Endothelial cell (in vitro differentiated cells): ENCODE measurements at regions not wholly inside any gene's neighbourhood (a gene's known extent, or its start where the extent isn't known, plus 50 kb on each side); places are given as distances from the start of the nearest gene placed in this dataset.

Source experiments
- DNase-seq: peaks from one replicate; pipeline ENCODE4 v3.0.0; 2021; ENCODE audit warnings: low spot score
- H3K27ac Mint-ChIP-seq: one replicate; pipeline ENCODE4 v1.8.0; 2021; ENCODE audit warnings: mixed read lengths, inconsistent platforms; ENCODE audit not compliant: unreplicated experiment
- H3K27me3 Mint-ChIP-seq: one replicate; pipeline ENCODE4 v1.8.0; 2021; ENCODE audit warnings: mild to moderate bottlenecking, moderate library complexity, mixed read lengths, inconsistent platforms; ENCODE audit not compliant: unreplicated experiment
- H3K36me3 Mint-ChIP-seq: one replicate; pipeline ENCODE4 v1.8.0; 2021; ENCODE audit warnings: mild to moderate bottlenecking, low read depth, mixed read lengths, inconsistent platforms; ENCODE audit not compliant: unreplicated experiment
- H3K4me1 Mint-ChIP-seq: one replicate; pipeline ENCODE4 v1.8.0; 2021; ENCODE audit warnings: mild to moderate bottlenecking, mixed read lengths, inconsistent platforms; ENCODE audit not compliant: unreplicated experiment
- H3K4me3 Mint-ChIP-seq: one replicate; pipeline ENCODE4 v1.8.0; 2021; ENCODE audit warnings: mild to moderate bottlenecking, mixed read lengths, inconsistent platforms; ENCODE audit not compliant: unreplicated experiment
- H3K9me3 Mint-ChIP-seq: one replicate; pipeline ENCODE4 v1.8.0; 2021; ENCODE audit warnings: mixed read lengths, inconsistent platforms; ENCODE audit not compliant: unreplicated experiment
- CTCF ChIP-seq: fragments of 200-600 bp; sonication (generic); IDR thresholded peaks from one replicate; pipeline ENCODE4 v1.5.0; 2021; ENCODE audit warnings: antibody characterized with exemption; ENCODE audit not compliant: unreplicated experiment

GRCh38 chr5:117473165-117473564 is 898.5 kb upstream of the SEMA6A start:
- no peaks in the 10 kb centered on the region for H3K27me3 Mint-ChIP-seq
- TF ChIP-seq CTCF: no peak
- H3K27ac Mint-ChIP-seq: no peak overlapping the region
- no peaks in the 10 kb centered on the region for H3K36me3 Mint-ChIP-seq
- no peaks in the 10 kb centered on the region for H3K4me1 Mint-ChIP-seq
- no peak for DNase-seq
- no peak overlapping the region for H3K4me3 Mint-ChIP-seq
- H3K9me3 Mint-ChIP-seq: no peaks in the 10 kb centered on the region

GRCh38 chr5:117463881-117464570 is 889.4 kb upstream of the SEMA6A start:
- Mint-ChIP-seq H3K4me3 (no peak overlapping the region), H3K9me3 (no peaks in the 10 kb centered on the region), H3K27ac (no peak overlapping the region), H3K27me3 (no peaks in the 10 kb centered on the region), H3K36me3 (no peaks in the 10 kb centered on the region), H3K4me1 (peaks cover 3% of the 10 kb centered on the region)
- DNase-seq: no peak
- no peak for TF ChIP-seq CTCF

GRCh38 chr5:117461966-117462365 is 887.3 kb upstream of the SEMA6A start:
- TF ChIP-seq CTCF: no peak
- Mint-ChIP-seq H3K4me3 (no peak overlapping the region), H3K27ac (no peak overlapping the region), H3K4me1 (peaks cover 3% of the 10 kb centered on the region), H3K27me3 (no peaks in the 10 kb centered on the region), H3K36me3 (no peaks in the 10 kb centered on the region), H3K9me3 (no peaks in the 10 kb centered on the region)
- no peak for DNase-seq

GRCh38 chr5:117461403-117461802 is 886.8 kb upstream of the SEMA6A start:
- DNase-seq: no peak
- Mint-ChIP-seq H3K4me3 (no peak overlapping the region), H3K27me3 (no peaks in the 10 kb centered on the region), H3K36me3 (no peaks in the 10 kb centered on the region), H3K9me3 (no peaks in the 10 kb centered on the region), H3K27ac (no peak overlapping the region), H3K4me1 (no peaks in the 10 kb centered on the region)
- no peak for TF ChIP-seq CTCF

GRCh38 chr5:117457656-117458055 is 883.0 kb upstream of the SEMA6A start:
- DNase-seq: no peak
- Mint-ChIP-seq H3K4me3 (no peak overlapping the region), H3K4me1 (no peaks in the 10 kb centered on the region), H3K9me3 (peaks cover 5% of the 10 kb centered on the region), H3K27me3 (no peaks in the 10 kb centered on the region), H3K36me3 (no peaks in the 10 kb centered on the region), H3K27ac (no peak overlapping the region)
- no peak for TF ChIP-seq CTCF
